Suprapubic skin (tissue), 4 donors: ENCODE measurements at regions not wholly inside any gene's neighbourhood (a gene's known extent, or its start where the extent isn't known, plus 50 kb on each side); places are given as distances from the start of the nearest gene placed in this dataset.

ENCODE experiments used
- DNase-seq, 2 donors: peaks; one replicate each; pipeline ENCODE4 v3.0.0-alpha.2; 2019; ENCODE audit warnings: low spot score in 2 of 2
- H3K27ac ChIP-seq: fragments of 200-600 bp; sonication (generic); one replicate; pipeline ENCODE4 v1.5.1; 2019
- H3K27me3 ChIP-seq: fragments of 200-600 bp; sonication (generic); one replicate; pipeline ENCODE4 v1.5.1; 2019
- H3K36me3 ChIP-seq: fragments of 200-600 bp; sonication (generic); one replicate; pipeline ENCODE4 v1.5.1; 2019
- H3K4me1 ChIP-seq: fragments of 200-600 bp; sonication (generic); one replicate; pipeline ENCODE4 v1.5.1; 2019
- H3K4me3 ChIP-seq: fragments of 200-600 bp; sonication (generic); one replicate; pipeline ENCODE4 v1.5.1; 2019; ENCODE audit warnings: mild to moderate bottlenecking
- H3K9me3 ChIP-seq: fragments of 200-600 bp; sonication (generic); one replicate; pipeline ENCODE4 v1.5.1; 2019
- EP300 ChIP-seq: sonication (generic); formaldehyde crosslinking; IDR thresholded peaks from one replicate; pipeline ENCODE4 v1.6.1; 2017; ENCODE audit warnings: antibody characterized with exemption
- POLR2A ChIP-seq, 2 donors: fragments of 450-650 bp; IDR thresholded peaks; one replicate each; pipeline ENCODE4 v1.6.1; 2017; ENCODE audit warnings: antibody characterized with exemption in 2 of 2, mild to moderate bottlenecking in 2 of 2, moderate library complexity in 2 of 2
- POLR2AphosphoS5 ChIP-seq, 3 donors: sonication (generic); formaldehyde crosslinking; IDR thresholded peaks; one replicate each; pipeline ENCODE4 v1.6.1; 2017; ENCODE audit warnings: antibody characterized with exemption in 3 of 3
- WGBS: methylation state at CpG from one replicate; pipeline ENCODE4 v1.1.5; 2018; 5-methylcytosine and 5-hydroxymethylcytosine counted together
- TF ChIP-seq, protein P1 (sequence below), 2 donors: fragments of 200-600 bp in 1 of 2; fragments of 450-650 bp in 1 of 2; sonication (generic) in 1 of 2; IDR thresholded peaks; one replicate each; pipeline ENCODE4 v1.5.1; 2016 to 2019; ENCODE audit warnings: antibody characterized with exemption in 2 of 2, mild to moderate bottlenecking in 1 of 2, moderate library complexity in 1 of 2

DNA sequence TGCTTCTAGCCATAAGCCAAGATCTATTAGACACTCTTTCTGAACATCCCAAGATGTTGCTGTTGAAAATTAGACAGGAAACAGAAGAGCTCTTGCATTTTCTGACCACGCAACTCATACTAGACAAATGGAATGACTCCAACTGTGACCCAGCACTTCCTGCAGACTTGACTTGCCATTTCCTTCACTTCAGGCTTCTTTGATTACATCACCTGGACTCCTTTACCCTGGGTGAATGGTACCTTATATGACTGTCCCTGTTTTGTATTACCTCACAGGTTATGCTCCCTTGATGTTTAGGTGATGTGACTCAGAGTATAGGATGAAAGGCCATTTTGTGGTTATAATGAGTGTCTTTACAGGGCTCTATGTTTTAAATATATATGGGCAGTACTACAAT, 236.1 kb downstream of the BMP2 start:
- Histone ChIP-seq H3K4me3 (no peak overlapping the region), H3K9me3 (no peaks in the 10 kb centered on the region), H3K36me3 (no peaks in the 10 kb centered on the region), H3K4me1 (no peaks in the 10 kb centered on the region), H3K27ac (no peak overlapping the region), H3K27me3 (no peaks in the 10 kb centered on the region)
- DNase-seq = no peak
- WGBS = 67% methylated on average over 1 of the region's 1 CpG
- TF ChIP-seq, protein P1, sequence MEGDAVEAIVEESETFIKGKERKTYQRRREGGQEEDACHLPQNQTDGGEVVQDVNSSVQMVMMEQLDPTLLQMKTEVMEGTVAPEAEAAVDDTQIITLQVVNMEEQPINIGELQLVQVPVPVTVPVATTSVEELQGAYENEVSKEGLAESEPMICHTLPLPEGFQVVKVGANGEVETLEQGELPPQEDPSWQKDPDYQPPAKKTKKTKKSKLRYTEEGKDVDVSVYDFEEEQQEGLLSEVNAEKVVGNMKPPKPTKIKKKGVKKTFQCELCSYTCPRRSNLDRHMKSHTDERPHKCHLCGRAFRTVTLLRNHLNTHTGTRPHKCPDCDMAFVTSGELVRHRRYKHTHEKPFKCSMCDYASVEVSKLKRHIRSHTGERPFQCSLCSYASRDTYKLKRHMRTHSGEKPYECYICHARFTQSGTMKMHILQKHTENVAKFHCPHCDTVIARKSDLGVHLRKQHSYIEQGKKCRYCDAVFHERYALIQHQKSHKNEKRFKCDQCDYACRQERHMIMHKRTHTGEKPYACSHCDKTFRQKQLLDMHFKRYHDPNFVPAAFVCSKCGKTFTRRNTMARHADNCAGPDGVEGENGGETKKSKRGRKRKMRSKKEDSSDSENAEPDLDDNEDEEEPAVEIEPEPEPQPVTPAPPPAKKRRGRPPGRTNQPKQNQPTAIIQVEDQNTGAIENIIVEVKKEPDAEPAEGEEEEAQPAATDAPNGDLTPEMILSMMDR (IDR thresholded peaks at IDR 0.05) = no peak
- TF ChIP-seq EP300 = no peak
- no peak for TF ChIP-seq POLR2AphosphoS5 (IDR thresholded peaks at IDR 0.05)
- TF ChIP-seq POLR2A (IDR thresholded peaks at IDR 0.05) = no peak

DNA sequence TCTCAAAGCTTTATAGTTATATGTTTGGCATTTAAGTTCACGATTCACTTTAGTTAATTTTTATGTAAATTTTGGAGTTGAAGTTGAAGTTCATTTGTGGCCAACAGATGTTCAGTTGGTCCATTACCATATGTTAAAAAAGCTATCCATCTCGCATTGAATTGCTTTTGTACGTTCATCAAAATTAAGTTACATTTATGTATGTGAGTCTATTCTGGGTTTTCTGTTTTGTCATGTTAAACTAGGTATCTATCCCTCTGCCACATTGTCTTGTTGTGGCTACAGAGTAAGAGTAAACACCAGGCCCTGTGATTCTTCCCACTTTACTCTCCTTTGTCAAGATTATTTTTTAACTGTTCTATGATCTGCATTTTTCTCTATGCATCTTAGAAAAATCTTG, 237.3 kb downstream of the BMP2 start:
- Histone ChIP-seq H3K4me1 (no peaks in the 10 kb centered on the region), H3K9me3 (no peaks in the 10 kb centered on the region), H3K4me3 (no peak overlapping the region), H3K27ac (no peak overlapping the region), H3K27me3 (no peaks in the 10 kb centered on the region), H3K36me3 (no peaks in the 10 kb centered on the region)
- TF ChIP-seq, protein P1 (IDR thresholded peaks at IDR 0.05) = no peak
- TF ChIP-seq EP300 (no peak), POLR2AphosphoS5 (IDR thresholded peaks at IDR 0.05) (no peak), POLR2A (IDR thresholded peaks at IDR 0.05) (no peak)
- no peak for DNase-seq
- 86% methylated on average over 3 of the region's 3 CpGs for WGBS

DNA sequence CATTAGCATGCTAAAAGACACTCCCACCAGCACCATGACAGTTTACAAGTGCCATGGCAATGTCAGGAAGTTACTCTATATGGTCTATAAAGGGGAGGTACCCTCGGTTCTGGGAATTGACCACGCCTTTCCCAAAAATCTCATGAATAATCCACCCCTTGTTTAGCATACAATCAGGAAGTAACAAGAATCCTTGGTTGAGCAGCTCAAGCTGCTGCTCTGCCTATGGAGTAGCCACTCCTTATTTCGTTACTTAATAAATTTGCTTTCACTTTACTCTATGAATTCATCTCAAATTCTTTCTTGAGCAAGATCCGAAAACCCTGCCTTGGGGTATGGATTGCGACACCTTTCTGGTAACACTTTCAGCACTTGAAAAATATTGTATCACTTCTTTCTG, 243.0 kb downstream of the BMP2 start:
- no peaks in the 10 kb centered on the region for H3K36me3 ChIP-seq
- DNase-seq = no peak
- H3K9me3 ChIP-seq = no peaks in the 10 kb centered on the region
- no peak overlapping the region for H3K4me3 ChIP-seq
- no peaks in the 10 kb centered on the region for H3K27me3 ChIP-seq
- H3K4me1 ChIP-seq = no peaks in the 10 kb centered on the region
- 37% methylated on average over 5 of the region's 5 CpGs for WGBS
- no peak for TF ChIP-seq POLR2A (IDR thresholded peaks at IDR 0.05)
- TF ChIP-seq, protein P1 (IDR thresholded peaks at IDR 0.05) = no peak
- no peak for TF ChIP-seq POLR2AphosphoS5 (IDR thresholded peaks at IDR 0.05)
- no peak for TF ChIP-seq EP300
- no peak overlapping the region for H3K27ac ChIP-seq

DNA sequence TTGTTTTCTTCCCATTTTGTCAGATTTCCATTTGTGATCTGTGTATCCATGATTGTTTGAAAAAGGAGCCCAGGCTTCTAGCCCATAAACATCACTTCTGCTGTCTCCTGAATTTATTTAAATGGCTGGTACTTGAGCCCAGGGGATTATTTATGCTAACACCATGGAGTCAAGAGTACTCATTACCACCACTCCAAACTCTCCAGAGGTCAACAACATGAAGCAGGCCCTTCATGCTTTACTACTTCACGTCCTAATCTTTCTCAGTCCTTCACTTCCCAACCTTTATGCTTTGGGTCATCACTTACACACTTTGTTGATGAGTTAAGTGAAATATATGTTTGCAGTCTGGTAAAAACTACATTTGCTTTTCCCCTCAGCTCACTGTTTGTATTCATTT, 247.8 kb downstream of the BMP2 start:
- H3K4me1 ChIP-seq = no peaks in the 10 kb centered on the region
- H3K9me3 ChIP-seq = no peaks in the 10 kb centered on the region
- H3K4me3 ChIP-seq = no peak overlapping the region
- no peak overlapping the region for H3K27ac ChIP-seq
- H3K27me3 ChIP-seq = no peaks in the 10 kb centered on the region
- TF ChIP-seq POLR2A (IDR thresholded peaks at IDR 0.05) (no peak), EP300 (no peak)
- TF ChIP-seq, protein P1 (IDR thresholded peaks at IDR 0.05) = no peak
- 79% methylated on average over 1 of the region's 1 CpG for WGBS
- no peak for DNase-seq
- no peaks in the 10 kb centered on the region for H3K36me3 ChIP-seq

DNA sequence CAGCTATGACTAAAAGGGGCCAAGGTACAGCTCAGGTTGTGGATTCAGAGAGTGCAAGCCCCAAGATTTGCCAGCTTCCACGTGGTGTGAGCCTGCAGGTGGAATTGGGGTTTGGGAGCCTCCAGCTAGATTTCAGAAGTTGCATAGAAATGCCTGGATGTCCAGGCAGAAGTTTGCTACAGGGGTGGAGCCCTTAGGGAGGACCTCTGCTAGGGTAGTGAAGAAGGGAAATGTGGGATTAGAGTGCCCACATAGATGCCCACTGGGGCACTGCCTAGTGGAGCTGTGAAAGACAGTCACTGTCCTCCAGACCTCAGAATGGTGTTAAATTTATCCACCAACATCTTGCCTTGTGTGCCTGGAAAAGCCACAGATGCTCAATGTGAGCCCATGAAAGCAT, 255.1 kb downstream of the BMP2 start:
- Histone ChIP-seq H3K4me1 (no peaks in the 10 kb centered on the region), H3K9me3 (no peaks in the 10 kb centered on the region), H3K27ac (no peak overlapping the region), H3K4me3 (no peak overlapping the region), H3K27me3 (no peaks in the 10 kb centered on the region), H3K36me3 (no peaks in the 10 kb centered on the region)
- DNase-seq = no peak
- 67% methylated on average over 1 of the region's 1 CpG for WGBS
- no peak for TF ChIP-seq POLR2A (IDR thresholded peaks at IDR 0.05)
- TF ChIP-seq EP300 = no peak
- TF ChIP-seq, protein P1 (IDR thresholded peaks at IDR 0.05) = no peak
- TF ChIP-seq POLR2AphosphoS5 (IDR thresholded peaks at IDR 0.05) = no peak
